ENCODE measurements at regions not wholly inside any gene's neighbourhood (a gene's known extent, or its start where the extent isn't known, plus 50 kb on each side); places are given as distances from the start of the nearest gene placed in this dataset.
"Not testable (repeated sequence)": the region's sequence is repeated elsewhere in the genome, so short reads cannot be mapped to it uniquely, and the experiment has no call there.

DNA sequence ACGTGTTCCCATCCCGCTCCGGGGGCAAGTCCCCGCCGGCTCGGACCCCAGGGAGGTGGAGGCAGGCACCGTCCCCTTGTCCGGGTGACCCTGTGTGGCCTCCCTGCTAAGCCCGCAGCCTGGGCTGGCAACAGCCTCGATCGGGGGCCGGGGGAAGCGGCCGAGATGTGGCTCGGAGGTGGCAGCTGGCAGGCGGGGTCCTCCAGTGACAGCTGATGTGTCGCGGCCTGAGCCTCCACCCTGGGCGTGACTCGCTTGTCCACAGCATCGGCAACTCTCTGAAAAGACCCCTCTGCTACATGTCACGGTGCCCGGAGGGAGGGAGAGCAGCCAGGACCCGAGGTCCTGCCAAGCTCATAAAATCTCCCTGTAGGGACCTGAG, 124.8 kb upstream of the IRX4 start:
- no peak for DNase-seq (ENCODE audit: low spot score)

DNA sequence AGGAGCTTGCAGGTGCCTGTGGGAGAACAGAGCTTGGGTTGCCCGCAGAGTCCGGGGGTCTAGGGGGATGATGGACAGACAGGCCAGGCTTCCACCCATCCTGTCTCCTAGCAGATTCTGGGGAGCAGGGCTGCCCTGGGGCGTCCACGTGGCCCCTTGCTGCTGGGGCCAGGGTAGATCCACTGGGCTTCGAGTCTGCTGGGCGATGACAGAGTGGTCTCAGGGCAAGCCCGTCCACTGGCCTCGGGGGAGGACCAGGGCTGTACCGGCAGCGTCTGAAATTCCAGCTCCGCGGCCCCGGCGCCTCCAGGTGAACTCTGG, 124.2 kb upstream of the IRX4 start:
- no peak for DNase-seq (ENCODE audit: low spot score)

DNA sequence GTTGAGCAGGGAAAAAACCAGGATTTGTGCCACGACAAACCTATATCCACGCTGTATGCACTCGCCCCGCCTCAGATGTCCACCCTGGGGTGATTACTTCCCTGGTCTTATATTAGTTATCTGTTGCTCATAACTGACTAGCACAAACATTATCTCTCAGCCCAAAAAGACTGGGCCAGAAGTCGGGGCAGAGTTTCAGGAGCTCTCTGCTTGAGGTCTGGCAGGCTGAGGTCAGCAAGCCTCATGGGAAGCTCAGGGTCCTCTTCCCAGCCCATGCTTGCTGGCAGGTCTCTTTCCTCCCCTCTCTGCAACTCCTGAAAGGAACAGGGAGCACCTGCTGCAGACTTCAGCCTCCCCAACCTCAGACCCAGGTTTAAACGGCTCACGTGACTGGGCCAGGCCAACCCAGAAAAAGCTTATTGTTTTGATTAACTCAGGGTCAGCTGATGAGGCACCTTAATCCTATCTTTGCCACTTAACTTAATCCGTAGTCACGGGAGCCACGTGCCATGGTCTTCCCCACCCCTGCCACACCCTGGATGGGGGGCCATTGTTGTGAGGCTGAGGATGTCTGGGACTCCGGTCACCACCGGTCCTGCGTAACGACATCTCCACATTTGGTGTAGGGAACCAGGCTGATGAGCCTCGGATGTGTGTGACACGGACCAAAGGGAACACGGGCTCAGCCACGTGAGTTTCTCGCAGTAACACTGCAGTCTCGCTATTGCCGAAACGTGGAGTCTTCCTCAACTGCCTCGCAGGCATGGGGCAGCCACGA, 123.7 kb upstream of the IRX4 start:
- DNase-seq (ENCODE audit: low spot score): no peak

DNA sequence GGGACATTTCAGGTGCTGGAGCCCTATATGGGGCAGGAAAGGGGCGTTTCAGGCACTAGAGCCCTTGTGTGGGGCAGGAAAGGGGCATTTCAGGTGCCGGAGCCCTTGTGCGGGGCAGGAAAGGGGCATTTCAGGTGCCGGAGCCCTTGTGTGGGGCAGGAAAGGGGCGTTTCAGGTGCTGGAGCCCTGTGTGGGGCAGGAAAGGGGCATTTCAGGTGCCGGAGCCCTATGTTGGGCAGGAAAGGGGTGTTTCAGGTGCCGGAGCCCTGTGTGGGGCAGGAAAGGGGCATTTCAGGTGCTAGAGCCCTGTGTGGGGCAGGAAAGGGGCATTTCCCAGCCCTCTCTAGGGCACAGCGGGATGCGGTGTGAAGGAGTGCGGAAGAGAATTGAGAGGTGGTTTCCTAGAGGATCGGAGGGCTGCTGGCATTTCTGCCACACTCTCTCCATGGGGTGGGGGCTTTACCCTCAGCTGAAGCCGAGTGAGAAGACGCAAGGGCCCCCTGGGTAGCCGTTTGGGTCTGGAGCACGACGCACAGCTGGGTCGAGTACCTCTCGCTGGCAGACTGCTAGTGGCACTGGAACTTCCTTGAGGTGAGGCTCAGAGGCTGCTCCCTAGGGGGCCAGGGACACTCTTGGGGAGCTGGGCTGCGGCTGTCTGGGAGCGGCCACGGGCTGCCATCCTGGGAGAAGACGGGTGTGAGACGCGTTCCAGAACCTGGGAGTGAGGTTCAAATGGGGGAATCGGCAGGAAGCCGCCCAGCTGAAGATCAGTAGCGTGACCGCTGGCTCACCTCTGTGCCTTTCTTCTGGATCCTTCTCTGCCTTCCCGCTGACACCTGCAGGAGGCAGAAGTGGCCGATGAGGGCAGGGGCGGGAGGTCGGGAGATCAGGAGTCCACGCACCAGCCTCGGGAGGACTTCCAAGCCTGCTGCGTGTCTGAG, 122.6 kb upstream of the IRX4 start:
- no peak for DNase-seq (ENCODE audit: low spot score)

DNA sequence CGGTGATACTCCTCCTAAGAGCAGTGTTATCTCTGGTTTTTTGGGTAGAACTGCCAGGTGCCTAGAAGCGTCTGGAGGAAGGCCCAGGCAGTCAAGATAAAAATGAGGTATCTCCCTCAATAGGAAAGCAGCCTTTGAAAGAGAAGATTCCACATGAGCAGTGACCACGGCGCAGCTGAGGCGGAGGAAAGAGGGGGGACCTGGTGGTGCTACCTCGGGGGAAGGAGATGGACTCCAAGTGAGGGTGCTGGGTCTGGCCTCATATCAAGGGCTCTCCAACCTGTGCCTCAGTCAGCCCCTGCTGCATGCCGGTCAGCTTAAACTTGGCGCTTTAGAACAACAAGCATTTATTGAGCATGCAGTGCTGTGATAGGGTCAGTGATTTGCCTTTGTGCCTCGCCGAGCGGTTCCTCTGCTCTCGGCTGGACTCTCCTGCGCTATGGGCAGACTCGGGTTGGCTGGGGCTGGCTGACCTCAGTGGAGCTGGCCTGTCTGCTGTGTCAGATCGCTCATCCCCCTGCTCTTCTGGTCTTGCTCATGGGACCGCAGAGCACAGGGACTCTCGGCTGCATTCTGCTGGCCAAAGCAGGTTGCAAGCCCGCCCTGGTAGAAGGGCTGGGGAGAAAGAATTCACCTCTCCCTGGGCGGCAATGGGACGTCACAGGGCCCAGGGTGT, 121.1 kb upstream of the IRX4 start:
- DNase-seq (ENCODE audit: low spot score): no peak

DNA sequence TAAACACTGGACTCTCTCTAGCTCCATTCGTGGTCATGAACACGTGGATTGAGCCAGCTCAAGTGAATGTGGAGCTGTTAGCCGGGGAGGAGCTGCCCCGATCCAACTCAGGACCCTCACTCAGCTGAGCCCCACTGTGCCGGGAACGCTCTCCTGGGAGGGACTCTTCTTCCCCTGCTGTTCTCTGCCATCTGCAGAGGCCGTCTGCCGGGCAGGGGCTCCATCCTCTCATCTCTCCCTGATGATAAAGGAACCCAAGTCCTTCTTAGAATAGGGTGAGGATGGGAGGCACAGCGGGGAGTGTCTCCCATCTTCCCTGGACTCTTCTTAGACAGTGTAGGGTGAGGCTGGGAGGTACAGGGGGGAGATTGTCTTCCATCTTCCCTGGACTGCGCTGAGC, 120.5 kb upstream of the IRX4 start:
- no peak for DNase-seq (ENCODE audit: low spot score)

DNA sequence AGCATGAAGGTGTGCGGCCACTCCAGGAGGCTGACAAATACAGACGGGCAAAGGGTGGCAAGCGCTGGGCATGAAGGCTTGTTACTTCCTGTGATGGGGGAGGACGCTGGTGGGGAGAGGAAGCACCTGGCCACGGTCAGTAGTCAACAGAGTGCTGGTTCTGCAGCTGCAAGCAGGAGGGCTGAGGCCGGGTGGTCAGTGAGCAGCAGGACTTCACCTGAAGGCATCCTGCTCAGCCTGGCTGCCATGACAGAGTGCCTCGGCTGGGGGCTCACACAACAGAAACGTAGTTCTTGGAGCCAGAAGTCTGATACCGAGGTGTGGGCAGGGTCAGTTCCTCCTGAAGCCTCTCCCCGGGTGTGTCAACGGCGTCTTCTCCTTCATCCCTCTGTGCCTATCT, 118.6 kb upstream of the IRX4 start:
- DNase-seq (ENCODE audit: low spot score): no peak

DNA sequence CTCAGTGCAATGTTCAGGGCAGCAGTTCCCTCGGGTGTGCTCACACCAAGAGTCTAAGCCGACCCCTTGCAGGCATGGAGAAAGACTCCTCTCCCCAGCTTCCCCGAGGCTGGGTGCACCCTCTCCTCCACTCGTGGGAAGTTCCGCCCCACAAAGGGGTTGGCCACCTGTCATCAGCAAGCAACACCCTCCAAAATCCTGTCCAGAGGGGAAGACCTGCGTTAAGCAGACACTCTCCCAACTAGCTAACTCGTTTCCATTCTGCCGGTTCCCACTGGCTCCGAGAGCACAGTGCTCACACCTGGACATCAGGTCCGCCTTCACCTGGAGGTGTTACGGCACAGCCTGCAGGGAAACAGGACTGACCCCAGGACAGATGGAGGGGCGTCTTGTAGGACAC, 117.9 kb upstream of the IRX4 start:
- no peak for DNase-seq (ENCODE audit: low spot score)

DNA sequence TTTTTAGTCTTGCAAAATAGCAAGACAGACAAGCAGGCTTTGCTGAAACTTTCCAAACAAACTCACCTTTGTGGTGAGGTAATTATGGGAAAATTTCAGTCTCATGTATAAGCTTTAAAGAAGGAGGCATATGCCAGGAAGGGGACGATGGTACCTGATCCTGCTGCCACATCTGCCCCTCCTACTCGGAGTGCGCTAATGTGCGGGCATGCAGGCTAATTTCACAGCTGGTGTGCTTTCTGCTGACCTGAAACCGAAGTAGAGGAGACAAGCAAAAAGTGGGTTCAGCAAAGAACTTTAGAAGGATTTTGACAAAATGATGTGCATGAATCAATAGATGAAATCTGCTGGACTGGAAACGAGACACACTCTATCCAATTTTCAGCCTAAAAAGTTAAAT, 117.1 kb upstream of the IRX4 start:
- DNase-seq (ENCODE audit: low spot score): no peak

DNA sequence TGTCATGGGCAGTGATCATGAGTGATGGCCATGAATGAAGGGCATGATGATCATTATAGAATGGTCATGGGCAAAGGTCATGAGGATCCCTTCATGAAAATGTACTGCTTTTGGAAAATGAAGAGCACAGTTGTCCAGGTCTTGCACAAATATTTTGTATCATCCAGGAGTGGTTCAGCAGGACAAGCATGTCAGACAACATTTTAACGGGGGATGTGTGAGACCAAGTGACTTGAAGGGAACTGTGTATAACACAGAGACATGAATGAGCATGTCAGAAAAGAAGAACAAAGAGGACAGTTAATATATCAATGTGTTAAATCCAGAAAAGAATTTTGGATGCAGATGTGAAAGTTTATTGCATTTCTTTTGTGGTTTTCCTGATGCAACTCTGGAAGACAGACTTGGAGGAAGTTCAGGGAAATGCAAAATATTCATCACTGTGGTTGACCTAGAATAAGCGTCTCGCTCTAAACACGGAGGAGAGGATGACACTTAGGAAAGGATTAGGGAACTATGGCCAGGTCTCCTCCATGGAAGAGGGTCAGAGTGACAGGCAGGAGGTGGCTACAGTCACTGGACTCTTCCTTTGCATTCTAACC, 116.1 kb upstream of the IRX4 start:
- DNase-seq (ENCODE audit: low spot score): no peak

DNA sequence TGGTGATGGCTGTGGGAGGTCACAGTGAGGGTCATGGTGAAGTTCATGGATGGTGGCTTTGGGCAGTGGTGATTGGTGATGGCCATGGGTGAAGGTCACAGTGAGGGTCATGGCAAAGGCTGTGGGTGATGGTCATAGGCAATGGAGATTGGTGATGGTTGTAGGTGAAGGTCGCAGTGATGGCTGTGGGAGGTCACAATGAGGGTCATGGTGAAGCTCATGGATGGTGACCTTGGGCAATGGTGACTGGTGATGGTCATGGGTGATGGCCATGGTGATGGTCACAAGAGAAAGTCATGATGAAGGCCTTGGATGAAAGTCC, 115.6 kb upstream of the IRX4 start:
- no peak for DNase-seq (ENCODE audit: low spot score)

DNA sequence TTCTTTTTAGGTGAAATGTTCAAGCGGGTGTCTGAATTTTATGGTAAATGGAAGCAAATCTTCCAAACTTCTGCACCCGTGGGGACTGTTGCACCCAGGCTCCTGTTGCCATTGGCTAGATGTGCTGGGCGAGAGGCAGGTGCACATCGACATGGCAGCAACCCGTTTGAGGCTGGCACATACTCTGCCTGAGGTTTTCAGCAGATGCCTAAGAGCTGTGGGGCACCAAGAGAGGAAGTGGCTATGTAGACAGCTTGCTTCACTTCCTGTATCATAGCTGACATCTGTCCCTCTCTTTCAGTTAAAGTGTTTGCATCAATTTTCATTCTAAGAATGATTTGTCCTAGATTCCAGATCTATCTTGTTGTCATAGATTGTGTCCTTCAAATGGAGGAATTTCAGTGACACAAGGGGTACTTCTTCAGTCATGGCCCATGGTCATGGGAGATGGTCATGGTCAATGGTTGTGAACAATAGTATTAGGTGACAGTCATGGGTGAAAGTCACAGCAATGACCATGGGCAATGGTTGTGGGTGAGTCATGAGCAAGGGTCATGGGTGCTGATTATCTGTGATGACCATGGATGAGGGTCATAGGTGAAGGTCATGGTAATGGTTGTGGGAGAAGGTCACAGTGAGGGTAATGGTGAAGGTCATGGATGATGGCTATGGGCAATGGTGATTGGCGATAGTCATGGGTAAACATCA, 115.1 kb upstream of the IRX4 start:
- no peak for DNase-seq (ENCODE audit: low spot score)

DNA sequence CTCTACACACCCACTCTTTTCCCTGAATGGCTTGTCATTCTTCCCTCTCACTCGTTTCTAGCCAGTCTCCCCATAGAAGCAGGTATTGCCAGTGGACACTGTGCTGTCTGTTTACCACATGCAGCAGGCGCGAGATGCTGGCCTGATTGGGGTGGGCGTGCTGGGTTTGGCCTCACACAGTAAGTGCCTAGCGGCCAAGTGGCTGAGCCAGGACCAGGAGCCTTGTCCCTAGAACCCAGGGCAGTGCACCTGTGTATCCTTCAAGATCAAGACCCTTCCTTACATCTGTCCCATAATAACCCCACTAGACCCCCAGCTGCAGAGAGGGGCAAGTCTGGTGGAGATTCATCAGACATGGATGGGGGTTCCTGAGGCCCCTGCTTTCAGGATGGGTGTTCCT, 112.8 kb upstream of the IRX4 start:
- no peak for DNase-seq (ENCODE audit: low spot score)

DNA sequence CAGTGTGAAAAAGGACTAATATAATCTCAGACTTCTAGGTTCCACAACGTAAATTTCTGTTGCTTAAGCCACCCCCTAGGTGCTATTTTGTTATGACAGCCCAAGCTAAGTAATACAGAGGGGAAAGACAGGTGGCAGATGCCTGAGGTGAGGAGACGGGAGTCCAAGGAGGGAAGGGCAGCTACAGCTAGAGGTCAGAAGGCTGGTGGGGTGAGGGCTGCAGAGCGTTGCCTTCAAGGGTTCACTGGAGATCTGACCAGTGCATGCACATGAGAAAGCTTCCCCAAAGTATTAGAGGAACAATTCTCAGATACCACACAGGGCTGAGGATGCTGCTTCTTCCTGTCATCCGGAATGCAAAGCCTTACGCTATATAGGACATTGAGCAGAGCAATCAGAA, 104.7 kb upstream of the IRX4 start:
- no peak for DNase-seq (ENCODE audit: low spot score)

DNA sequence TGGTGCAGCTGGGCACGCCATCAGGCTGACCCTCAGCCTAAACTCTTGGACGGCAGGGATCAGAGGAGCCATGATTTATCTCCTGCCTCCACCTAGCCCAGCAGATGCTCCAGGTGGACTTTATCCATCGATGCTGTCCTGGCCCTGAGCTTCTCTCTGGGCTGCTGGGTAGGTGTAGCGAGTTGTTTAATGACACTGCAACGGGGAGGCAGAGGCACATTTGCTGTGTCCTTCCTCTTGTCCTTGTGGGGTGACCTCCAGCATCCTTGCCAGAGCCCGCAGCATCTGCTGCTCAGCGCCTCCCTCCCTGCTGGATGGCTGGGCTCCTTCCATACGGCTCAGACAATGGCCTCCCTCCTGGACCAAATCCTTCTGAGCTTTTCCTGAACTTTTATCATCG, 103.1 kb upstream of the IRX4 start:
- no peak for DNase-seq (ENCODE audit: low spot score)

DNA sequence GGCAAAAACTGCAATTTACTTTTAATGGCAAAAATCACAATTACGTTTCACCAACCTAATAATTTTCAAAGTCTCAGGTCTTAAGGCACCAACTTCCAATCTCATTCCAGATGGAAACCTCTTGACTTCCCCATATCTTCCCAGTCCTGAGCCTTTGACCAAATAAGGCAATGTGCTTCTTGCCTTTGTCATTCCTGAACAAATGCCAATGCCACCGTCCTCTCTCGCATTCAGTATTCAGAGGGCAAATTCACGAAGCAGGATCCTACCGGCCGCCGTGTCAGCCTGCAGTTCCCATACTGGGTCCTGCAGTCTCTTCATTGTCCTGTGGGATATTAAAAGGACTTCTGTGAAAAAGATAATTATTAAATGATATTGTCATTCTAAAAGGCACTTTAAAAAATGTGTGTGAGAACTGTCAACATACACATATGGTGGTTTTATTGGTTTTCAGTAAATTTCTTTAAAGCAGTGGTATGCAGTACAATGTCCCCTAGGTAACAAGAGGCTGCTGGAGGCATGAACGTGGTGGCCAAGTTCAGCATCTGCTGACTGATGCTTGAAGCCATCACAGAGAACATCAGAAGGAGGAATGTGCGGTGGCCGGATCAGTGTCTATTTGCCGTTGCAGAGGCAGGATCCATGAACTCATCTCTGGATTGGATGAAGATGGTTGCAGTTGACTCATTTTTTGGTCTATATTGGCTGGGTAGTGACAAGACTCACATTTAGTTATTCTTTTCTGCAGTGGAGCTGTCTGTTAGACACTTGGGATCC, 101.4 kb upstream of the IRX4 start:
- DNase-seq (ENCODE audit: low spot score): no peak

DNA sequence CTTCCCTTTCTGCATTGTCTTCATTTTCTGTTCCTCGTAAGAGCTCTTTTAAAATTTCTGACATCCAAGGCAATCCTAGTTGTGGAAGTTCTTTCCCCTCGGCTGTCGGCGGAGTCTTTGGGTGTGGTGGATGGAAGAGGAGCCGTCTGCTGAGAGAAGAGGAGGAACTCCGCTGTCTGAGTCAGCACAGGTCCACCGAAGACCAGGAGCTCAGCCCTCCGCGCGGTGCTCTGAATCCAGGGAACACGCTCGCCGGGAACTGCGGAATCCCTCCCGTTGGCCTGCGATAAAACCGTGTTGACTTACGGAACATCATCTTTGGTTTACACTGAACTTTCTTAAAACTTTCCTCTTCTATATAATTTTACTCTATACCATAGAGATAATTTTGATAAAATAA, 100.7 kb upstream of the IRX4 start:
- no peak for DNase-seq (ENCODE audit: low spot score)

DNA sequence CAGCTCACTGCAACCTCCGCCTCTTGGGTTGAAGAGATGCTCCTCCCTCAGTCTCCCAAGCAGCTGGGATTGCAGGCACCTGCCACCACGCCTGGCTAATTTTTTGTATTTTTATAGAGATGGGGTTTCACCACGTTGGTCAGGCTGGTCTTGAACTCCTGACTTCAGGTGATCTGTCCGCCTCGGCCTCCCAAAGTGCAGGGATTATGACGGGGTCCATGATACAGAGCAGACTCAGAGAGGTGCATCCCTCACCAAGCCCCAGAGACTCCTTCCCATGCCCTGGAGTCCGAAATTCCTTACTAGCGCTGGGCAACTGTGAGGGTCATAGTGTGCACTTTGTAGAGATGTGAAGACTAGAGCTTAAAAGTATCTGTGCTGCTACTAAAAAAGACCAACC, 99.8 kb upstream of the IRX4 start:
- DNase-seq (ENCODE audit: low spot score): not testable (repeated sequence)

DNA sequence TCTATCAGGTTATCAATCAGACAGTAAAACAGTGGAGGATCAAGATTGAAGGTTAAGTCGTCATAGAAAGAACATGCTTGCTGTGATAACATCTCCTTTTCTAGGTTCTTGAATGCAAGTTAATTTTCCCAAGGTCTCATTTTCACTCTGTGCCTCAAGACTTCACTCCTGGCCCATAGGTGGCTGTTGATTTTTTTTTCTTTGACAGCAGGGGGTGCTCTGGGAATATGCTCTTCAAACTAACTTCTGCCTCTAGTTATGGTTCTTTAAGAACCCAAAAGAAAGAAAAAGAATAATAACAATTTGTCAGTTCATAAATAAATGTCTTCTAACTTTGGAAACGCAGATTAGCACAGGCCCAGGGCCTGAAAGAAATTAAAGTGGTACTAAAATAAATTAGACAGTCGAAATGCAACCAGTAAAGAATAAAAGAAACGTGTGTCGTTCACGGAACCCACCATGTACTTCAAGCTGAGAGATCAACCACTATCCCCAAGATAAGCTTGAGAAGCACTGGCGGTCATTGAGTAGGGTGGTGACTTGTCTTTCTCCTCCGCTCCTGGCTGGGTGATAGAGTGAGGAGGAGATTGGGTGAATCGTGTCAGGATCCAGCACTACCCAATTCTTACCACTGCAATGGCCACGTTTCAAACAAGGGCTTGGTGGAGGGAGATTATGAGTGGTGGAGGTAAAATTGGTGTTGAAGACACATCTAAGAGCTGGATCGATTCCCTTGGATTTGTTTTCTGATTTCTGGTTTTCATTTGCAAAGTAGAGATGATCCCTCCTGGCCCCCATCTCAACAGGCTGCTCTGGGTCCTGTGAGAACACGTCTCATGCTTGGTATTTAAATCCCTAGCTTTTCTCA, 93.4 kb upstream of the IRX4 start:
- no peak for DNase-seq (ENCODE audit: low spot score)

DNA sequence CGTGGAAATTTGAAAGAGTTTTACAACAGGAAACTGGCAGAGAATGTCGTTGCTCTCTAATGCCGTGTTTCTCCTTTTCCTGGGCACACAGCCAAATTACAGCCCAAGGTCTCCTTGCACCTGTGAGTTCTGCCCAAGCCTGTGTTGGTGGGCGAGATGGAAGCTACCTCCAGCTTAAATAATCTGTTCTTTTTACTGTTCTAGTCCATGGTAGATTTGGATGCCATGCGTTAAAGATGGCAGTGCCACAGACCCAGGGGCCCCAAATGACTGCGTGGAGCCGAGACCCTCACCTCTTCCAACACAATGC, 92.6 kb upstream of the IRX4 start:
- DNase-seq (ENCODE audit: low spot score): no peak
